ES-I3 (cell line): ENCODE measurements at regions not wholly inside any gene's neighbourhood (a gene's known extent, or its start where the extent isn't known, plus 50 kb on each side); places are given as distances from the start of the nearest gene placed in this dataset.
"Not testable (repeated sequence)": the region's sequence is repeated elsewhere in the genome, so short reads cannot be mapped to it uniquely, and the experiment has no call there.

Experiments
- H3K36me3 ChIP-seq: 2 replicates; pipeline ENCODE4 v1.6.1; 2013; ENCODE audit warnings: mild to moderate bottlenecking, low read length, control low read depth, moderate library complexity; ENCODE audit not compliant: insufficient read depth
- H3K4me1 ChIP-seq: 2 replicates; pipeline ENCODE4 v1.6.1; 2013; ENCODE audit warnings: mild to moderate bottlenecking, control low read depth, low read length; ENCODE audit not compliant: insufficient read depth
- H3K9ac ChIP-seq: 2 replicates; pipeline ENCODE4 v1.6.1; 2013; ENCODE audit warnings: low read depth, mild to moderate bottlenecking, low read length, moderate library complexity
- H3K9me3 ChIP-seq: 2 replicates; pipeline ENCODE4 v1.6.1; 2013; ENCODE audit warnings: mild to moderate bottlenecking, low read length, moderate library complexity; ENCODE audit not compliant: control insufficient read depth, insufficient read depth

DNA sequence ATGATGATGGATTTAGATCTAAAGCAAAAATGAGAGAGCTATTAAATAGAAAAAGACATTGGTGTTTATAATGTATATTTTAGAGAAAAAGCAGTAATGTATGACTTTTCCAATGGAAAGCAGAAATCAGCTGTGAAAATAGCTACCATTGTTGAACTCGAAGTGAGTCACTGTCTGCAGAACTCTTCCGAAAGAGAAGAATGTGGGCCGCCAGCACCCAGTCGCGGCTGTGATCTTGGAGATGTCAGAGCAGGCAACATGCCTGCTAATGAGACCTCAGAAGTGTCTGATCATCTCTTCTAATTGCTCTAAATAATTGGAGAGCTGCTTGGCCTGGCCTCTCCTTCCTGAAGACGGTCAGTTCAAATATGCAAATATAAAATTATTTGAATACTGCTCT is 333.6 kb upstream of the RUNX1 start:
- H3K4me1 ChIP-seq, result peaks cover 4% of the 10 kb centered on the region
- no peaks in the 10 kb centered on the region for H3K36me3 ChIP-seq
- H3K9me3 ChIP-seq, result no peaks in the 10 kb centered on the region
- no peak overlapping the region for H3K9ac ChIP-seq

DNA sequence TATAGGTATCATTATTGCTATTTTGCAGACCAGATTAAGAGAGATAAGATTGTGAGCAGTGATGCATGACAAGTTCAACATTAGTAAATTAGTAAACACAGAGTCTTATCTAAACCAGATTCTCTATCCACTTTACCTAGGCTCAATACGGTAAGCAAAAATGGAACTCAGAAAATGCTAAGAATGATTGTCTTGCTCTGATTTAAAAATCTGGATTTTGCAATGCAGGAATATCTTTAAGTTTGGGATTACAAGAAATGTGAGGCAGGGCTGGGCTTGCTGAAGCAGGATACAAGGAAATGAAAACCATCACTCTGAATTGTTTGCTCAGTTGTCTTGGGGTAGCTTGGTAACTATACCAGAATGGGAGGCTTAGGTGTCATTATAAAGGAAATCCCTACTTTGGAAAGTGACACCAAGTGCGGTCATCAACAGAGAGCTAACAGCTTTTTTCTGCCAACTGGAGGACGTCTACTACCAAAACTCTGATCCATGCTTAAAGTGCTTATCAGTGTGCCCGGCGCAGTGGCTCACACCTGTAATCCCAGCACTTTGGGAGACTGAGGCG is 332.7 kb upstream of the RUNX1 start:
- Histone ChIP-seq H3K9me3 (no peaks in the 10 kb centered on the region), H3K9ac (no peak overlapping the region), H3K4me1 (peaks cover 7% of the 10 kb centered on the region), H3K36me3 (no peaks in the 10 kb centered on the region)

GRCh38 chr21:35380304-35380703 is 331.2 kb upstream of the RUNX1 start:
- not testable (repeated sequence) for H3K9me3 ChIP-seq, H3K36me3 ChIP-seq, H3K9ac ChIP-seq, H3K4me1 ChIP-seq

- H3K9ac ChIP-seq, result no peak overlapping the region
- H3K4me1 ChIP-seq, result peaks cover 7% of the 10 kb centered on the region; the same call in 1 of the 2 replicates
- H3K9me3 ChIP-seq, result no peaks in the 10 kb centered on the region
- H3K36me3 ChIP-seq, result no peaks in the 10 kb centered on the region
Measured at GRCh38 chr21:35378881-35379280, 329.8 kb upstream of the RUNX1 start.

DNA sequence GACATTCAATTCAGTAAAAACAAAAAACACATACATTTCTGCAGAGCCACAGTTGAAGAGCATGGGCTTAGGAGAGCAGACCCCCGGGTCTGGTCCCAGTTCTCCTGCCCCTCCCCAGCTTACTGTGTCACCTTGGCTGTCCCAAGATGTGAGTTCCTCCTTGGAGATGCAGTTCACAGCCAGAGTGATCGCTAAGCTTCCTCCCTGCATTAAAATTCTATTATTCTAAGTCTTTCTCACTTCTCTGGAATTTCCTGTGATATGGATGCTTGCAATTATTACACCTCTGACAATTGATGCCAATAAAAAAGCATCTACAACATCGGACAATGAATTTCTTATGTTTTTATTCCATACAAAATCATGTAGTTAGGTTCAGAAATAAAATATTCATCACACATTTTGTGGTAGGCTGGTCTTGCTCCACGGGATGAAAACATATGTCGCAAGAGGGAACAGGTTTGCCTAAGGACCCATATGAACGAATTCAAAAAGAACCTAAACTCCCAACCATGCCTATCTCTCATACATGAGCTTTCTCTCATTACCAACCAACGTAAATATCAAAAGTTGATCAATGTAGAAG is 328.5 kb upstream of the RUNX1 start:
- Histone ChIP-seq H3K36me3 (no peaks in the 10 kb centered on the region), H3K9me3 (no peaks in the 10 kb centered on the region), H3K9ac (no peak overlapping the region), H3K4me1 (peaks cover 7% of the 10 kb centered on the region; the same call in 1 of the 2 replicates)

- no peaks in the 10 kb centered on the region for H3K36me3 ChIP-seq
Measured at GRCh38 chr21:35376406-35377135, 327.5 kb upstream of the RUNX1 start.

DNA sequence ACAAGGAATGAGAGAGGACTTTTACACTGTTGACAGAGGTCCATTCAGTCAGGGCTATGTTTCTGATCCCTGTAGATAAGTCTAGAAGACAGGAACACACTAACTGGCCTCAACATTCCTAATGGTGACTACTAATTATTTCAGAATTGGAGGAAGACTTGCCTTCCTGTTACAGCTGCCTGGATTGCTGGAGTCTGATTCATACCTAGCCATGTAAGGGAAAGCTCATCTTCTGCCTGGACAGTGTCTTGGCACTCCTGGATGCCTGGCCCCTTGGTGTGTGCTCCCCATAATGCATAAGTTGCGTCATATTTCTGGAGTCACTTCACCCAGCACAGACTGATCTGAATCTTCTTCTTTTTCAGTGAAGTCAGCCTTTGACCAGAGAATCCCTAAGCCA is 326.0 kb upstream of the RUNX1 start:
- no peak overlapping the region for H3K9ac ChIP-seq

More at GRCh38 chr21:35376406-35377135, 327.5 kb upstream of the RUNX1 start:
- Histone ChIP-seq H3K4me1 (peaks cover 4% of the 10 kb centered on the region; the same call in 1 of the 2 replicates), H3K9ac (no peak overlapping the region), H3K9me3 (no peaks in the 10 kb centered on the region)

GRCh38 chr21:35373998-35374397 is 324.9 kb upstream of the RUNX1 start:
- no peaks in the 10 kb centered on the region for H3K9me3 ChIP-seq
- H3K4me1 ChIP-seq, result peaks cover 4% of the 10 kb centered on the region; the same call in 1 of the 2 replicates
- H3K9ac ChIP-seq, result no peak overlapping the region
- H3K36me3 ChIP-seq, result no peaks in the 10 kb centered on the region

More for the DNA sequence above, 326.0 kb upstream of the RUNX1 start:
- no peaks in the 10 kb centered on the region for H3K9me3 ChIP-seq
- no peaks in the 10 kb centered on the region for H3K36me3 ChIP-seq
- H3K4me1 ChIP-seq, result peaks cover 4% of the 10 kb centered on the region; the same call in 1 of the 2 replicates

GRCh38 chr21:35372201-35372600 is 323.1 kb upstream of the RUNX1 start:
- H3K9me3 ChIP-seq, result no peaks in the 10 kb centered on the region
- peaks cover 3% of the 10 kb centered on the region; the same call in 1 of the 2 replicates for H3K4me1 ChIP-seq
- H3K9ac ChIP-seq, result no peak overlapping the region
- H3K36me3 ChIP-seq, result no peaks in the 10 kb centered on the region

GRCh38 chr21:35370671-35371070 is 321.6 kb upstream of the RUNX1 start:
- no peaks in the 10 kb centered on the region for H3K9me3 ChIP-seq
- H3K9ac ChIP-seq, result no peak overlapping the region
- H3K36me3 ChIP-seq, result no peaks in the 10 kb centered on the region
- H3K4me1 ChIP-seq, result peaks cover 4% of the 10 kb centered on the region; the same call in 1 of the 2 replicates

GRCh38 chr21:35370071-35370470 is 321.0 kb upstream of the RUNX1 start:
- Histone ChIP-seq H3K9me3 (no peaks in the 10 kb centered on the region), H3K9ac (no peak overlapping the region), H3K4me1 (peaks cover 4% of the 10 kb centered on the region; the same call in 1 of the 2 replicates), H3K36me3 (no peaks in the 10 kb centered on the region)

DNA sequence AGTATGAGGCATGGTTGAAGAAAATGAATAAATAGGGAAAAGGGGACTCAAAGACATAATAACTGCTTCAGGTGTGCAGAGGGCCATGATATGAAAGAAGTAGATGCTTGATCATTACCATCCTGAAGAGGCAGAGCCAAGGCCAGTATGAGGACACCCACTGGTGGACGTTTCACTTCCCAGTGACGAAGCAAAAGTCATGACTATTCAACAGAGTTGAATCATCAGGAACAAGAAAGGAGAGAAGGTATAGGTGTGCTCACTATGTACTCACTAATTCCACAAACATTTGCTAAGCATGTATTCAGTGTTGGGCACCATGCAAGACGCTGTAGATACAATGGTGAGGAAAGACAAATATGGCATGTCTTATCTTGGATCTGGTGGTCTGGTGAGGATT is 319.2 kb upstream of the RUNX1 start:
- H3K9ac ChIP-seq, result no peak overlapping the region
- no peaks in the 10 kb centered on the region for H3K9me3 ChIP-seq
- peaks cover 4% of the 10 kb centered on the region; the same call in 1 of the 2 replicates for H3K4me1 ChIP-seq
- H3K36me3 ChIP-seq, result no peaks in the 10 kb centered on the region

GRCh38 chr21:35367553-35367952 is 318.5 kb upstream of the RUNX1 start:
- Histone ChIP-seq H3K4me1 (peaks cover 4% of the 10 kb centered on the region; the same call in 1 of the 2 replicates), H3K9ac (no peak overlapping the region), H3K9me3 (no peaks in the 10 kb centered on the region), H3K36me3 (no peaks in the 10 kb centered on the region)

GRCh38 chr21:35366394-35367080 is 317.4 kb upstream of the RUNX1 start:
- Histone ChIP-seq H3K36me3 (no peaks in the 10 kb centered on the region), H3K9ac (no peak overlapping the region), H3K9me3 (no peaks in the 10 kb centered on the region)

More at GRCh38 chr21:35366394-35367080, 317.4 kb upstream of the RUNX1 start:
- peaks cover 4% of the 10 kb centered on the region; the same call in 1 of the 2 replicates for H3K4me1 ChIP-seq
